ENCODE measurements at regions not wholly inside any gene's neighbourhood (a gene's known extent, or its start where the extent isn't known, plus 50 kb on each side); places are given as distances from the start of the nearest gene placed in this dataset.
"Not testable (repeated sequence)": the region's sequence is repeated elsewhere in the genome, so short reads cannot be mapped to it uniquely, and the experiment has no call there.

- no peaks in the 10 kb centered on the region for H3K79me2 ChIP-seq (ENCODE audit: insufficient read depth, low read length)
- no peaks in the 10 kb centered on the region for H3K27me3 ChIP-seq (ENCODE audit: low read length)
- no peaks in the 10 kb centered on the region for H3K36me3 ChIP-seq (ENCODE audit: low read length)
- H3F3A ChIP-seq (ENCODE audit: insufficient read depth): peaks cover 5% of the 10 kb centered on the region
- TF ChIP-seq CTCF (IDR thresholded peaks at IDR 0.05; ENCODE audit: insufficient read depth, low read length, poor library complexity, severe bottlenecking) (no peak), EZH2phosphoT487 (conservative IDR thresholded peaks at IDR 0.05; ENCODE audit: low read length) (no peak)
- no peaks in the 10 kb centered on the region for H4K20me1 ChIP-seq (ENCODE audit: low read depth, low read length)
- no peak overlapping the region for H3K27ac ChIP-seq (ENCODE audit: low read depth, low read length)
- no peak overlapping the region for H3K9ac ChIP-seq (ENCODE audit: low read length)
- H3K9me3 ChIP-seq (ENCODE audit: insufficient read depth, low read length): no peaks in the 10 kb centered on the region
- no peak overlapping the region for H2AFZ ChIP-seq (ENCODE audit: low read depth, low read length, severe bottlenecking)
- no peak overlapping the region for H3K4me2 ChIP-seq (ENCODE audit: low read depth, low read length, poor library complexity, severe bottlenecking)
- no peak overlapping the region for H3K4me3 ChIP-seq (ENCODE audit: insufficient read depth, low read length, poor library complexity, severe bottlenecking)
- no peaks in the 10 kb centered on the region for H3K9me2 ChIP-seq (replicated peaks; ENCODE audit: insufficient read depth, low read length)
Measured at GRCh38 chr22:22960307-22960706, 72.7 kb downstream of the IGLL5 start.

GRCh38 chr22:22961574-22961973 lies 74.0 kb downstream of the IGLL5 start:
- Histone ChIP-seq H4K20me1 (ENCODE audit: low read depth, low read length) (no peaks in the 10 kb centered on the region), H3K4me2 (ENCODE audit: low read depth, low read length, poor library complexity, severe bottlenecking) (no peak overlapping the region), H3K79me2 (ENCODE audit: insufficient read depth, low read length) (no peaks in the 10 kb centered on the region), H3K9ac (ENCODE audit: low read length) (no peak overlapping the region), H3K27ac (ENCODE audit: low read depth, low read length) (no peak overlapping the region), H3K9me3 (ENCODE audit: insufficient read depth, low read length) (no peaks in the 10 kb centered on the region), H3K9me2 (replicated peaks; ENCODE audit: insufficient read depth, low read length) (no peaks in the 10 kb centered on the region), H3K4me3 (ENCODE audit: insufficient read depth, low read length, poor library complexity, severe bottlenecking) (no peak overlapping the region), H3K27me3 (ENCODE audit: low read length) (no peaks in the 10 kb centered on the region), H3K36me3 (ENCODE audit: low read length) (no peaks in the 10 kb centered on the region), H2AFZ (ENCODE audit: low read depth, low read length, severe bottlenecking) (no peak overlapping the region), H3F3A (ENCODE audit: insufficient read depth) (no peaks in the 10 kb centered on the region)
- no peak for TF ChIP-seq CTCF (IDR thresholded peaks at IDR 0.05; ENCODE audit: insufficient read depth, low read length, poor library complexity, severe bottlenecking)
- no peak for TF ChIP-seq EZH2phosphoT487 (conservative IDR thresholded peaks at IDR 0.05; ENCODE audit: low read length)

GRCh38 chr22:22968366-22968765 lies 80.8 kb downstream of the IGLL5 start:
- H3K9me2 ChIP-seq (replicated peaks; ENCODE audit: insufficient read depth, low read length): no peaks in the 10 kb centered on the region
- H3K4me2 ChIP-seq (ENCODE audit: low read depth, low read length, poor library complexity, severe bottlenecking): no peak overlapping the region
- H3K27ac ChIP-seq (ENCODE audit: low read depth, low read length): no peak overlapping the region
- H3K27me3 ChIP-seq (ENCODE audit: low read length): no peaks in the 10 kb centered on the region
- no peaks in the 10 kb centered on the region for H3K79me2 ChIP-seq (ENCODE audit: insufficient read depth, low read length)
- no peak overlapping the region for H3K4me3 ChIP-seq (ENCODE audit: insufficient read depth, low read length, poor library complexity, severe bottlenecking)
- H3F3A ChIP-seq (ENCODE audit: insufficient read depth): no peaks in the 10 kb centered on the region
- H3K9me3 ChIP-seq (ENCODE audit: insufficient read depth, low read length): no peaks in the 10 kb centered on the region
- no peak for TF ChIP-seq CTCF (IDR thresholded peaks at IDR 0.05; ENCODE audit: insufficient read depth, low read length, poor library complexity, severe bottlenecking)
- TF ChIP-seq EZH2phosphoT487 (conservative IDR thresholded peaks at IDR 0.05; ENCODE audit: low read length): no peak
- no peaks in the 10 kb centered on the region for H4K20me1 ChIP-seq (ENCODE audit: low read depth, low read length)
- no peak overlapping the region for H2AFZ ChIP-seq (ENCODE audit: low read depth, low read length, severe bottlenecking)
- no peak overlapping the region for H3K9ac ChIP-seq (ENCODE audit: low read length)
- no peaks in the 10 kb centered on the region for H3K36me3 ChIP-seq (ENCODE audit: low read length)

- H3K4me2 ChIP-seq (ENCODE audit: low read depth, low read length, poor library complexity, severe bottlenecking); H3K36me3 ChIP-seq (ENCODE audit: low read length); H3K9me3 ChIP-seq (ENCODE audit: insufficient read depth, low read length); H3K27me3 ChIP-seq (ENCODE audit: low read length); H2AFZ ChIP-seq (ENCODE audit: low read depth, low read length, severe bottlenecking); H3F3A ChIP-seq (ENCODE audit: insufficient read depth); H4K20me1 ChIP-seq (ENCODE audit: low read depth, low read length); H3K4me3 ChIP-seq (ENCODE audit: insufficient read depth, low read length, poor library complexity, severe bottlenecking); H3K9me2 ChIP-seq (replicated peaks; ENCODE audit: insufficient read depth, low read length); H3K9ac ChIP-seq (ENCODE audit: low read length); H3K27ac ChIP-seq (ENCODE audit: low read depth, low read length); H3K79me2 ChIP-seq (ENCODE audit: insufficient read depth, low read length): not testable (repeated sequence)
Measured at GRCh38 chr22:22972605-22973004, 85.0 kb downstream of the IGLL5 start.
